ENCODE measurements at regions not wholly inside any gene's neighbourhood (a gene's known extent, or its start where the extent isn't known, plus 50 kb on each side); places are given as distances from the start of the nearest gene placed in this dataset.

GRCh38 chr3:27556887-27557286 lies 72.7 kb upstream of the SLC4A7 start:
- TF ChIP-seq CTCF (IDR thresholded peaks at IDR 0.05) (no peak), POLR2AphosphoS5 (IDR thresholded peaks at IDR 0.05; ENCODE audit: low read depth, low read length) (no peak), TCF7L2 (IDR thresholded peaks at IDR 0.05; ENCODE audit: low read depth, low read length) (no peak), SIN3A (IDR thresholded peaks at IDR 0.05; ENCODE audit: borderline replicate concordance, insufficient read depth, low read depth, low read length) (no peak)
- TF ChIP-seq, protein P1, sequence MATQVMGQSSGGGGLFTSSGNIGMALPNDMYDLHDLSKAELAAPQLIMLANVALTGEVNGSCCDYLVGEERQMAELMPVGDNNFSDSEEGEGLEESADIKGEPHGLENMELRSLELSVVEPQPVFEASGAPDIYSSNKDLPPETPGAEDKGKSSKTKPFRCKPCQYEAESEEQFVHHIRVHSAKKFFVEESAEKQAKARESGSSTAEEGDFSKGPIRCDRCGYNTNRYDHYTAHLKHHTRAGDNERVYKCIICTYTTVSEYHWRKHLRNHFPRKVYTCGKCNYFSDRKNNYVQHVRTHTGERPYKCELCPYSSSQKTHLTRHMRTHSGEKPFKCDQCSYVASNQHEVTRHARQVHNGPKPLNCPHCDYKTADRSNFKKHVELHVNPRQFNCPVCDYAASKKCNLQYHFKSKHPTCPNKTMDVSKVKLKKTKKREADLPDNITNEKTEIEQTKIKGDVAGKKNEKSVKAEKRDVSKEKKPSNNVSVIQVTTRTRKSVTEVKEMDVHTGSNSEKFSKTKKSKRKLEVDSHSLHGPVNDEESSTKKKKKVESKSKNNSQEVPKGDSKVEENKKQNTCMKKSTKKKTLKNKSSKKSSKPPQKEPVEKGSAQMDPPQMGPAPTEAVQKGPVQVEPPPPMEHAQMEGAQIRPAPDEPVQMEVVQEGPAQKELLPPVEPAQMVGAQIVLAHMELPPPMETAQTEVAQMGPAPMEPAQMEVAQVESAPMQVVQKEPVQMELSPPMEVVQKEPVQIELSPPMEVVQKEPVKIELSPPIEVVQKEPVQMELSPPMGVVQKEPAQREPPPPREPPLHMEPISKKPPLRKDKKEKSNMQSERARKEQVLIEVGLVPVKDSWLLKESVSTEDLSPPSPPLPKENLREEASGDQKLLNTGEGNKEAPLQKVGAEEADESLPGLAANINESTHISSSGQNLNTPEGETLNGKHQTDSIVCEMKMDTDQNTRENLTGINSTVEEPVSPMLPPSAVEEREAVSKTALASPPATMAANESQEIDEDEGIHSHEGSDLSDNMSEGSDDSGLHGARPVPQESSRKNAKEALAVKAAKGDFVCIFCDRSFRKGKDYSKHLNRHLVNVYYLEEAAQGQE (IDR thresholded peaks at IDR 0.05; ENCODE audit: insufficient read depth in 1 of 2, low read depth in 2 of 2, low read length in 1 of 2) = no peak

Measured in Panc1 (cell line).